ENCODE measurements at regions not wholly inside any gene's neighbourhood (a gene's known extent, or its start where the extent isn't known, plus 50 kb on each side); places are given as distances from the start of the nearest gene placed in this dataset.

GRCh38 chr5:33179301-33179700, 261.5 kb upstream of the TARS1 start:
- DNase-seq, result no peak
- POLR2A ChIA-PET, result no interaction called here
- no peak overlapping the region for H3K27ac Mint-ChIP-seq

GRCh38 chr5:33180900-33181299, 259.9 kb upstream of the TARS1 start:
- Histone ChIP-seq H3K9me3 (ENCODE audit: low read length) (no peaks in the 10 kb centered on the region), H3K4me1 (ENCODE audit: insufficient read depth, low read length) (no peaks in the 10 kb centered on the region), H3K4me3 (ENCODE audit: low read length) (no peak overlapping the region), H3K36me3 (ENCODE audit: insufficient read depth, low read length) (no peaks in the 10 kb centered on the region), H3K27me3 (ENCODE audit: insufficient read depth, low read length, poor library complexity, severe bottlenecking) (no peaks in the 10 kb centered on the region), H3K27ac (ENCODE audit: low read depth, low read length) (no peak overlapping the region)
- Mint-ChIP-seq H3K4me1 (no peaks in the 10 kb centered on the region), H3K4me3 (no peak overlapping the region), H3K27ac (no peak overlapping the region), H3K36me3 (no peaks in the 10 kb centered on the region), H3K27me3 (no peaks in the 10 kb centered on the region), H3K9me3 (peaks cover 0 to 9% (median 1%) of the 10 kb centered on the region in 5 donors)
- no peak for DNase-seq
- CTCF ChIA-PET, result no interaction called here
- POLR2A ChIA-PET, result no interaction called here

More at GRCh38 chr5:33179301-33179700, 261.5 kb upstream of the TARS1 start:
- Histone ChIP-seq H3K4me3 (ENCODE audit: low read length) (no peak overlapping the region), H3K36me3 (ENCODE audit: insufficient read depth, low read length) (no peaks in the 10 kb centered on the region), H3K4me1 (ENCODE audit: insufficient read depth, low read length) (no peaks in the 10 kb centered on the region), H3K27me3 (ENCODE audit: insufficient read depth, low read length, poor library complexity, severe bottlenecking) (no peaks in the 10 kb centered on the region), H3K9me3 (ENCODE audit: low read length) (no peaks in the 10 kb centered on the region), H3K27ac (ENCODE audit: low read depth, low read length) (no peak overlapping the region)
- Mint-ChIP-seq H3K27me3 (no peaks in the 10 kb centered on the region), H3K36me3 (no peaks in the 10 kb centered on the region), H3K4me3 (no peak overlapping the region), H3K4me1 (no peaks in the 10 kb centered on the region), H3K9me3 (peaks cover 0 to 9% (median 1%) of the 10 kb centered on the region in 5 donors)
- CTCF ChIA-PET, result no interaction called here

- H3K27ac Mint-ChIP-seq, result no peak overlapping the region
- H3K36me3 Mint-ChIP-seq, result no peaks in the 10 kb centered on the region
Observed at GRCh38 chr5:33182986-33183385, 257.8 kb upstream of the TARS1 start.

GRCh38 chr5:33184367-33184766, 256.4 kb upstream of the TARS1 start:
- H3K4me1 Mint-ChIP-seq, result no peaks in the 10 kb centered on the region
- CTCF ChIA-PET, result no interaction called here

More at GRCh38 chr5:33182986-33183385, 257.8 kb upstream of the TARS1 start:
- Histone ChIP-seq H3K4me1 (ENCODE audit: insufficient read depth, low read length) (no peaks in the 10 kb centered on the region), H3K4me3 (ENCODE audit: low read length) (no peak overlapping the region), H3K36me3 (ENCODE audit: insufficient read depth, low read length) (no peaks in the 10 kb centered on the region), H3K9me3 (ENCODE audit: low read length) (no peaks in the 10 kb centered on the region), H3K27me3 (ENCODE audit: insufficient read depth, low read length, poor library complexity, severe bottlenecking) (no peaks in the 10 kb centered on the region), H3K27ac (ENCODE audit: low read depth, low read length) (no peak overlapping the region)
- Mint-ChIP-seq H3K4me3 (no peak overlapping the region), H3K9me3 (peaks cover 0 to 13% (median 2%) of the 10 kb centered on the region in 5 donors), H3K4me1 (no peaks in the 10 kb centered on the region), H3K27me3 (no peaks in the 10 kb centered on the region)
- ChIA-PET POLR2A (no interaction called here), CTCF (no interaction called here)
- no peak for DNase-seq

GRCh38 chr5:33188089-33188488, 252.7 kb upstream of the TARS1 start:
- H3K4me1 ChIP-seq (ENCODE audit: insufficient read depth, low read length), result no peaks in the 10 kb centered on the region
- no peak overlapping the region for H3K27ac ChIP-seq (ENCODE audit: low read depth, low read length)
- no peaks in the 10 kb centered on the region for H3K27me3 ChIP-seq (ENCODE audit: insufficient read depth, low read length, poor library complexity, severe bottlenecking)
- peaks cover 8 to 24% (median 15%) of the 10 kb centered on the region in 5 donors for H3K9me3 Mint-ChIP-seq
- ChIA-PET POLR2A (no interaction called here), CTCF (no interaction called here)
- H3K27ac Mint-ChIP-seq, result no peak overlapping the region
- H3K4me1 Mint-ChIP-seq, result no peaks in the 10 kb centered on the region
- no peaks in the 10 kb centered on the region for H3K36me3 ChIP-seq (ENCODE audit: insufficient read depth, low read length)
- peaks cover 0 to 5% of the 10 kb centered on the region in 2 donors for H3K27me3 Mint-ChIP-seq
- DNase-seq, result no peak
- H3K4me3 Mint-ChIP-seq, result no peak overlapping the region
- H3K4me3 ChIP-seq (ENCODE audit: low read length), result no peak overlapping the region
- H3K36me3 Mint-ChIP-seq, result peaks cover 0 to 14% (median 0%) of the 10 kb centered on the region in 3 donors
- H3K9me3 ChIP-seq (ENCODE audit: low read length), result peaks cover 6% of the 10 kb centered on the region

More at GRCh38 chr5:33184367-33184766, 256.4 kb upstream of the TARS1 start:
- no peak overlapping the region for H3K4me3 ChIP-seq (ENCODE audit: low read length)
- H3K4me1 ChIP-seq (ENCODE audit: insufficient read depth, low read length), result no peaks in the 10 kb centered on the region
- Mint-ChIP-seq H3K4me3 (no peak overlapping the region), H3K9me3 (peaks cover 2 to 20% (median 13%) of the 10 kb centered on the region in 5 donors), H3K36me3 (peaks cover 0 to 8% (median 0%) of the 10 kb centered on the region in 3 donors), H3K27ac (no peak overlapping the region), H3K27me3 (peaks cover 0 to 3% of the 10 kb centered on the region in 2 donors)
- no peaks in the 10 kb centered on the region for H3K27me3 ChIP-seq (ENCODE audit: insufficient read depth, low read length, poor library complexity, severe bottlenecking)
- no peak overlapping the region for H3K27ac ChIP-seq (ENCODE audit: low read depth, low read length)
- POLR2A ChIA-PET, result no interaction called here
- H3K36me3 ChIP-seq (ENCODE audit: insufficient read depth, low read length), result no peaks in the 10 kb centered on the region
- no peak for DNase-seq
- no peaks in the 10 kb centered on the region for H3K9me3 ChIP-seq (ENCODE audit: low read length)

- no peak overlapping the region for H3K4me3 Mint-ChIP-seq
- CTCF ChIA-PET, result no interaction called here
- no peak overlapping the region for H3K27ac Mint-ChIP-seq
- no peaks in the 10 kb centered on the region for H3K4me1 ChIP-seq (ENCODE audit: insufficient read depth, low read length)
- H3K4me1 Mint-ChIP-seq, result no peaks in the 10 kb centered on the region
- H3K36me3 ChIP-seq (ENCODE audit: insufficient read depth, low read length), result no peaks in the 10 kb centered on the region
- H3K36me3 Mint-ChIP-seq, result peaks cover 0 to 6% (median 0%) of the 10 kb centered on the region in 3 donors
- no peak overlapping the region for H3K4me3 ChIP-seq (ENCODE audit: low read length)
- H3K27me3 Mint-ChIP-seq, result peaks cover 0 to 3% of the 10 kb centered on the region in 2 donors
- no peaks in the 10 kb centered on the region for H3K27me3 ChIP-seq (ENCODE audit: insufficient read depth, low read length, poor library complexity, severe bottlenecking)
- POLR2A ChIA-PET, result no interaction called here
- H3K27ac ChIP-seq (ENCODE audit: low read depth, low read length), result no peak overlapping the region
- peaks cover 6% of the 10 kb centered on the region for H3K9me3 ChIP-seq (ENCODE audit: low read length)
- H3K9me3 Mint-ChIP-seq, result peaks cover 11 to 18% (median 15%) of the 10 kb centered on the region in 5 donors
- DNase-seq, result no peak
Observed at GRCh38 chr5:33194914-33195313, 245.9 kb upstream of the TARS1 start.

- peaks cover 0 to 6% (median 0%) of the 10 kb centered on the region in 3 donors for H3K36me3 Mint-ChIP-seq
- H3K27ac ChIP-seq (ENCODE audit: low read depth, low read length), result no peak overlapping the region
- ChIA-PET POLR2A (no interaction called here), CTCF (no interaction called here)
- H3K9me3 ChIP-seq (ENCODE audit: low read length), result peaks cover 4% of the 10 kb centered on the region
- no peak overlapping the region for H3K27ac Mint-ChIP-seq
- no peak overlapping the region for H3K4me3 Mint-ChIP-seq
- no peaks in the 10 kb centered on the region for H3K27me3 ChIP-seq (ENCODE audit: insufficient read depth, low read length, poor library complexity, severe bottlenecking)
- H3K27me3 Mint-ChIP-seq, result peaks cover 0 to 3% of the 10 kb centered on the region in 2 donors
- H3K36me3 ChIP-seq (ENCODE audit: insufficient read depth, low read length), result no peaks in the 10 kb centered on the region
- H3K4me1 ChIP-seq (ENCODE audit: insufficient read depth, low read length), result no peaks in the 10 kb centered on the region
- DNase-seq, result no peak
- H3K4me3 ChIP-seq (ENCODE audit: low read length), result no peak overlapping the region
- no peaks in the 10 kb centered on the region for H3K4me1 Mint-ChIP-seq
- peaks cover 11 to 18% (median 13%) of the 10 kb centered on the region in 5 donors for H3K9me3 Mint-ChIP-seq
Observed at GRCh38 chr5:33195431-33196165, 245.2 kb upstream of the TARS1 start.

GRCh38 chr5:33198836-33199235, 241.9 kb upstream of the TARS1 start:
- no peaks in the 10 kb centered on the region for H3K9me3 ChIP-seq (ENCODE audit: low read length)
- Mint-ChIP-seq H3K27me3 (peaks cover 0 to 2% of the 10 kb centered on the region in 2 donors), H3K4me3 (no peak overlapping the region), H3K9me3 (peaks cover 6 to 11% (median 8%) of the 10 kb centered on the region in 5 donors), H3K36me3 (no peaks in the 10 kb centered on the region), H3K27ac (no peak overlapping the region), H3K4me1 (no peaks in the 10 kb centered on the region)
- H3K27ac ChIP-seq (ENCODE audit: low read depth, low read length), result no peak overlapping the region
- H3K4me3 ChIP-seq (ENCODE audit: low read length), result no peak overlapping the region
- H3K36me3 ChIP-seq (ENCODE audit: insufficient read depth, low read length), result no peaks in the 10 kb centered on the region
- ChIA-PET CTCF (no interaction called here), POLR2A (no interaction called here)
- no peaks in the 10 kb centered on the region for H3K27me3 ChIP-seq (ENCODE audit: insufficient read depth, low read length, poor library complexity, severe bottlenecking)
- no peaks in the 10 kb centered on the region for H3K4me1 ChIP-seq (ENCODE audit: insufficient read depth, low read length)
- DNase-seq, result no peak
